D721Med (cell line): ENCODE measurements at regions not wholly inside any gene's neighbourhood (a gene's known extent, or its start where the extent isn't known, plus 50 kb on each side); places are given as distances from the start of the nearest gene placed in this dataset.

Source experiments
- DNase-seq: peaks from one replicate; pipeline ENCODE4 v3.0.0; 2011; ENCODE audit warnings: low spot score; ENCODE audit not compliant: insufficient read length
- FAIRE-seq: peaks from 2 replicates; lab custom pipeline; 2011; peaks lifted over from hg19 to GRCh38; lab: Jason Lieb, UNC
- TF ChIP-seq, protein P1 (sequence below): IDR thresholded peaks from 2 replicates; pipeline ENCODE4 v1.5.1; 2012; ENCODE audit warnings: mild to moderate bottlenecking, control low read depth; ENCODE audit not compliant: insufficient read depth; ENCODE audit errors: missing control alignments

DNA sequence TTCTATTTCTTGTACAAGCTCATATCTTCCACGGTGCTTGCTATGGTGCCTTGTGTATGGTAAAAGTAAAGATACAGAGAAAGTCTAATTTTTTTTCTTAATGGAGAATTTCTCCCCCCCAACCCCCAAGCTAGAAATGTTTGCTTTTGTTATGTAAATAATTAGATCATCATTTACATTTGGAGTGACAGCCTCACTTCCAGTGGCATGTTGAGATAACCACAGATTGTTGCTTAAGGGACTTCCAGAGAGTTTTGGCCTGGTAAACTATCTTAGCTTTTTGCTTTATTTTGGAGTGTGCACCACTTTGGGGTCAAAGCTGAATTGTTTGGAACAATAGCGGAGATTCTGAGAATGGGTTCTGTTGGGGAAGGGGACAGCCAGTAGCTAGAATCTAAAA is 129.7 kb downstream of the ZNF365 start:
- DNase-seq: no peak
- no peak for FAIRE-seq
- TF ChIP-seq, protein P1, sequence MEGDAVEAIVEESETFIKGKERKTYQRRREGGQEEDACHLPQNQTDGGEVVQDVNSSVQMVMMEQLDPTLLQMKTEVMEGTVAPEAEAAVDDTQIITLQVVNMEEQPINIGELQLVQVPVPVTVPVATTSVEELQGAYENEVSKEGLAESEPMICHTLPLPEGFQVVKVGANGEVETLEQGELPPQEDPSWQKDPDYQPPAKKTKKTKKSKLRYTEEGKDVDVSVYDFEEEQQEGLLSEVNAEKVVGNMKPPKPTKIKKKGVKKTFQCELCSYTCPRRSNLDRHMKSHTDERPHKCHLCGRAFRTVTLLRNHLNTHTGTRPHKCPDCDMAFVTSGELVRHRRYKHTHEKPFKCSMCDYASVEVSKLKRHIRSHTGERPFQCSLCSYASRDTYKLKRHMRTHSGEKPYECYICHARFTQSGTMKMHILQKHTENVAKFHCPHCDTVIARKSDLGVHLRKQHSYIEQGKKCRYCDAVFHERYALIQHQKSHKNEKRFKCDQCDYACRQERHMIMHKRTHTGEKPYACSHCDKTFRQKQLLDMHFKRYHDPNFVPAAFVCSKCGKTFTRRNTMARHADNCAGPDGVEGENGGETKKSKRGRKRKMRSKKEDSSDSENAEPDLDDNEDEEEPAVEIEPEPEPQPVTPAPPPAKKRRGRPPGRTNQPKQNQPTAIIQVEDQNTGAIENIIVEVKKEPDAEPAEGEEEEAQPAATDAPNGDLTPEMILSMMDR: no peak

DNA sequence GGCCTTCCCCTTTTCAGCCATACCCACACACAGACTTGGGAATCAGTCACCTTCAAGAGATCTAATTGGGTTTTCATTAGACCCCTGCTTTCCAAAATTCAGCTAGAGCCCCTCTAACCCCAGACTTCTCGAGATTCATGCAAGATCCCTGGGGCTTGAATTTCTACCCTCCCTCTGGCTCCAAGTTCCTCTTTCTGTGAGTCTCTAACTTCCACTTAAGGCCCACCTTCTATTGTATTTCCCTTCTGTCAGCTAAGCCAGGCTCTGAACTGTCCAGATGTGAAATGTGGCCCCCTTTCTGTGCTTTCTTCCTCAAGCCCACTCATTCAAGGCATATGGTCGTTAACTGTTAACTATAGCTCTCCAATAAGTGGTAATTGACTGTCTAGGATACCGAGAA is 132.2 kb downstream of the ZNF365 start:
- TF ChIP-seq, protein P1: no peak
- no peak for FAIRE-seq

DNA sequence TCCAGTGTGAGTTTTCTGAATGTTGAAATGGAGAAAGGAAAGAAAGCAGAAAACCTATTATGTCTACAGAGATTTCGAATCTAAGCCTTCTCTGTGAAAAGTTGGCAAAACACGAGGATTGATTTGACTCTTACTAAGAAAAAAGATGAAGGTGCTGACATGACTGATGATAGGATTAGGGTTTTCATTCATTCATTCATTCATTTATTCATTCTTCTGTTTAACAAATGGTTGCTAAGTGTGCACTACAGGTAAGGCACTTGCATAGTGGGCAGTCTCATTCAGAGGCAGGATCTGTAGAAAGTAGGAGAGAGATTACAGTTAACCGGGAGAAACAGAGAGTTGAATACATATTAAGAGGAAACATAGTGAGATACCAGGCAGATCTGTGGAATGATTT is 137.1 kb downstream of the ZNF365 start:
- TF ChIP-seq, protein P1: no peak
- no peak for FAIRE-seq
- DNase-seq: no peak

More for the DNA sequence above, 132.2 kb downstream of the ZNF365 start:
- no peak for DNase-seq

DNA sequence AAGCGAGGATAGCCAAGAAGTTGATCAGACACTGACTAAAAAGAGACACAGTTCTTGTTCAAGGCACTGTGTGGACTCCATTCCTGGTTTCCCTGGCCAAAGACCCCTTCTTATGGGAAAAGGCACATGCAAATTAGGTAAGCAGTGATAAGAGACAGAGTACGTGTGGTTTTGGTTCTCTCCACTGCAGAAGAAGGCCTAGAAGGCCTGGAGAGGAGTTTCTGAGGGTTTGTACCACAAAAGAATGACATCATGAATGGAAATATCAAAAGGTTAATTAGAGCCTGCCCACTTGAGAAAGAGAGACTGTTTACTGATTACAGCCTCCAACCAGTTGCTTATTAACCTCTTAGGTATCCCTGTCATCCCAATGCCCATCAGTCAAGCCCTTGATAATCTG is 137.5 kb downstream of the ZNF365 start:
- TF ChIP-seq, protein P1: no peak
- DNase-seq: no peak

DNA sequence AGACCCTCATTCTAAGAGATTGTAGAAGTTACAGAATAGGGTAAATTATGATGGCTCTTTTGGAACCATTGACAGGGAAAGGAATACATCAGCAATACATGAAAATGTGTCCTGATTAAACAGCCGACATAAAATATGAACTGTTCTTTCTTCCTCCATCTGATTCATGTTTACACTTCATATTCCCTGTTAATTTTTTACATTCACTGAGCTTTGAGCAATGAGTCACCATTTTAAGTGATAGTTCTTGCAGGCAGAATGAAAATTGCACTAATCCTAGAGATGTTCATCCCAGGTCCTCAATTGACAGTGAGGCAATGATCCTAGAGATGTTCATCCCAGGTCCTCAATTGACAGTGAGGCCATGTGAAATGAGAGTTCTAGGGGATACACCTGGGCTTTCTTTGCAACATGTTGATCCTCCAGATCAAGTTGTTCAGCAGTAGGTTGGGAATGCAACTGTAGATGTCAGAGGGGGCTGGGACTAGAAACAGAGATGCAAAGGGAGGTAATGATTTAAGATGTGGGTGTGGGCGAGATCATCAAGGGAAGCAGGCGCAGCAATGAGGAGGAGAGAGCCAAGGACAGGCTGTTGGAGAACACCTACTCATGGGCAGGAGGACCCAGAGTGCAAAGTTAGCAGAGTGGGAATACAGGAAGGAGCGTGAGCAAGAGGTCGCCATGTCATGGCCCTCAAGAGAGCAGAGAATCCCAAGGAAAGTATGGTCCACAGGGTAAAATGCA is 138.7 kb downstream of the ZNF365 start:
- no peak for DNase-seq
- FAIRE-seq: no peak

More for the DNA sequence above, 137.5 kb downstream of the ZNF365 start:
- FAIRE-seq: no peak

DNA sequence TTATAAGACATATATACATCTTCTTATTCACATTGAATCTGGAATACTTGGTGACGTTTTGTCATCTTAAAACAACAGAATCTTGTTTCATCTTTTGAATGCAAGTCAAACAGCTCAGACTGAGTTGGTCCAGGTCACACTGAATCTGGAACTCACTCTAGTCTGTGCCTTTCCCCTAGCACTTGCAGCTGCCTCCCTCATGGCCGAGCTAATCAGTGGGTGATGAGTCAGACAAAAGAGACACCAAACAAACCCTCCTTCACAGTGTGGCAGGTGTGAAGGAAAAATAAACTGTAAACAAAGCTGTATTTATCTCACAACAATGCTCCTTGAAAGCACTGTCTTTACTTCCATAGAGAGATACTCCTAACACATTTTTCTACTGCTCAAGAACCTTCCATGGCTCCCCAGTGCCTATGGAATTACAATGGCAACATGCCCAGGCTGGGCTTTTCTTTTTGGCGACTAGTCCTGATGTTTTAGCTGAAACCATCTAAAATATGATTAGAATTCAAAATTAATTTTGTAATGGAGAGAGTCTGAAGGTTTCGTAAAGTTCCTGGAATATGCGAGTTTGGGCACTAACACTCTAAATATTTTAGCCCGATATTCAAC is 140.0 kb downstream of the ZNF365 start:
- TF ChIP-seq, protein P1: no peak
- DNase-seq (no peak), FAIRE-seq (no peak)

More for the DNA sequence above, 138.7 kb downstream of the ZNF365 start:
- TF ChIP-seq, protein P1: no peak

DNA sequence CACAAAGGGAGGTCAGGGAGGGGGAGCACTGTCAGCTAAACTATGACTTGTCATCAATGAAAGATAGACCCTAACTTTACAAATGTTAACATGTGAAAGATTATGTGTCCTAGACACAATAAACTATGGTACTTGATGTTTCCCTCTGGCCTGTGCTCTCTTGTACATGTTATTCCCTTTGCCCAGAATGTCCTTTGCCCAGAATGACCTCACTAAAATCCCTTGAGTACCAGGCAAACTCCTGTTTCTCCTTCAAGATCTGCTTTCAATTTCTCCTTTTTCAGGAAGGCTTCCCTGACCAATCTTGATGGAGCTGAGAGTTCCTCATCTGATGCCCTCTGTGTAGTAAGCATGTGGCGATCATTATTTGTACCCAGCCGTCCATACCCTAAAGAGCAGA is 143.1 kb downstream of the ZNF365 start:
- FAIRE-seq: no peak
- DNase-seq: no peak
- TF ChIP-seq, protein P1: no peak
